Keratinocyte (primary cell): ENCODE measurements at regions not wholly inside any gene's neighbourhood (a gene's known extent, or its start where the extent isn't known, plus 50 kb on each side); places are given as distances from the start of the nearest gene placed in this dataset.

Experiments used
- DNase-seq: peaks from one replicate; pipeline ENCODE4 v3.0.0-alpha.2; 2011; ENCODE audit warnings: low read depth, missing footprints, low spot score
- FAIRE-seq: peaks from 2 replicates; lab custom pipeline; 2011; peaks lifted over from hg19 to GRCh38; lab: Jason Lieb, UNC
- H2AFZ ChIP-seq: 2 replicates; pipeline ENCODE4 v1.6.0; 2012; ENCODE audit warnings: low read length, control low read depth, inconsistent platforms; ENCODE audit not compliant: control insufficient read depth
- H3K27ac ChIP-seq: 2 replicates; pipeline ENCODE4 v1.5.1; 2011; ENCODE audit warnings: low read length; ENCODE audit not compliant: control insufficient read depth, insufficient read depth
- H3K27me3 ChIP-seq: 3 replicates; pipeline ENCODE4 v1.6.0; 2011; ENCODE audit warnings: low read length; ENCODE audit not compliant: control insufficient read depth, insufficient read depth; ENCODE audit errors: extremely low read depth
- H3K36me3 ChIP-seq, 2 experiments: 2 replicates in 1 of 2; 3 replicates in 1 of 2; pipeline ENCODE4 v1.5.1; 2011; ENCODE audit warnings: low read length in 2 of 2, mild to moderate bottlenecking in 1 of 2; ENCODE audit not compliant: control insufficient read depth in 2 of 2, insufficient read depth in 2 of 2; ENCODE audit errors: extremely low read depth in 1 of 2
- H3K4me1 ChIP-seq: 3 replicates; pipeline ENCODE4 v1.5.1; 2011; ENCODE audit warnings: low read length; ENCODE audit not compliant: control insufficient read depth, insufficient read depth; ENCODE audit errors: extremely low read depth
- H3K4me2 ChIP-seq: 3 replicates; pipeline ENCODE4 v1.6.0; 2011; ENCODE audit warnings: low read depth, low read length; ENCODE audit not compliant: control insufficient read depth, insufficient read depth; ENCODE audit errors: extremely low read depth
- H3K4me3 ChIP-seq, 3 experiments: fragments of 200-600 bp in 1 of 3; sonication (generic) in 1 of 3; 2 replicates in 2 of 3; 3 replicates in 1 of 3; pipeline ENCODE4 v1.5.1; 2011 to 2016; ENCODE audit warnings: low read length in 3 of 3, mild to moderate bottlenecking in 3 of 3, control low read depth in 2 of 3, inconsistent platforms in 1 of 3, low read depth in 1 of 3, mixed read lengths in 1 of 3, mixed run types in 1 of 3, moderate library complexity in 1 of 3; ENCODE audit not compliant: control insufficient read depth in 2 of 3, insufficient read depth in 2 of 3; ENCODE audit errors: extremely low read depth in 1 of 3
- H3K79me2 ChIP-seq: 2 replicates; pipeline ENCODE4 v1.6.0; 2012; ENCODE audit warnings: low read length; ENCODE audit not compliant: control insufficient read depth, insufficient read depth
- H3K9ac ChIP-seq: 3 replicates; pipeline ENCODE4 v1.6.0; 2011; ENCODE audit warnings: low read length; ENCODE audit not compliant: control insufficient read depth, insufficient read depth; ENCODE audit errors: extremely low read depth
- H3K9me1 ChIP-seq: 3 replicates; pipeline ENCODE4 v1.6.0; 2011; ENCODE audit warnings: low read length; ENCODE audit not compliant: control insufficient read depth, insufficient read depth; ENCODE audit errors: extremely low read depth
- H3K9me3 ChIP-seq: 2 replicates; pipeline ENCODE4 v1.5.1; 2012; ENCODE audit warnings: low read depth, low read length; ENCODE audit not compliant: control insufficient read depth
- H4K20me1 ChIP-seq: 3 replicates; pipeline ENCODE4 v1.6.0; 2011; ENCODE audit warnings: low read length; ENCODE audit not compliant: control insufficient read depth, insufficient read depth; ENCODE audit errors: extremely low read depth
- EZH2 ChIP-seq: IDR thresholded peaks from one replicate; pipeline ENCODE4 v1.6.1; 2012; ENCODE audit warnings: inconsistent platforms, mild to moderate bottlenecking, low read length, moderate library complexity
- dilution Hi-C: fragments of 300-500 bp; cut with MboI; formaldehyde crosslinking; loops from one replicate; pipeline ENCODE4 v1.7.0; 2020; ENCODE audit warnings: low sequenced_read_pairs; ENCODE audit not compliant: extremely low pct_ligation_motif_present
- TF ChIP-seq, protein P1 (sequence below), 3 experiments: IDR thresholded peaks in 1 of 3; conservative IDR thresholded peaks in 1 of 3; optimal IDR thresholded peaks in 1 of 3; 2 replicates in 2 of 3; 3 replicates in 1 of 3; pipeline versions ENCODE3 to v1.5.1; 2011; ENCODE audit warnings: low read length in 3 of 3, mild to moderate bottlenecking in 3 of 3, moderate library complexity in 2 of 3, control low read depth in 1 of 3, inconsistent platforms in 1 of 3; ENCODE audit not compliant: insufficient read depth in 2 of 3; ENCODE audit errors: extremely low read depth in 1 of 3

DNA sequence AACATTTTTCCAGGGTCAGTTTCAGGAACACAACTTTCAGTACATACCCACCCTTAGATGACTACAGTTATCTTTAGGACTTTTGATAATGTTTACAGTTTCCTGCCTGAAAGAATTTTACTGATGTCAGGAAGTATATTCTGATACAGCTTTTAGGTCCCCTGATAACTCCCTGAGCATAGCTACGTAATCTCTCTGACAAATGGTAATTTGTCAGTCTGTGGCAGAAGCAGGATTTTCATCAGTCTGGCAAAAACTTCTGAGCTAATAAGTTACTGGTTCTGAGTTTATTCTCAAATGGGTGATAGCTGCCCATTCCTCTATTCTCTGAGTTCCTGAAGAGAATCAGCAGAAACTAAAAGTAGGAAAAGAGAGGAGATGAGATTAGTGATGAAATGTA, 270.1 kb upstream of the MTPN start:
- H3K36me3 ChIP-seq = no peaks in the 10 kb centered on the region
- no peaks in the 10 kb centered on the region for H3K27me3 ChIP-seq
- no peaks in the 10 kb centered on the region for H3K4me1 ChIP-seq
- H3K9me3 ChIP-seq = no peaks in the 10 kb centered on the region
- H3K4me3 ChIP-seq = no peak overlapping the region
- H3K4me2 ChIP-seq = no peak overlapping the region
- TF ChIP-seq EZH2 = no peak
- TF ChIP-seq, protein P1, sequence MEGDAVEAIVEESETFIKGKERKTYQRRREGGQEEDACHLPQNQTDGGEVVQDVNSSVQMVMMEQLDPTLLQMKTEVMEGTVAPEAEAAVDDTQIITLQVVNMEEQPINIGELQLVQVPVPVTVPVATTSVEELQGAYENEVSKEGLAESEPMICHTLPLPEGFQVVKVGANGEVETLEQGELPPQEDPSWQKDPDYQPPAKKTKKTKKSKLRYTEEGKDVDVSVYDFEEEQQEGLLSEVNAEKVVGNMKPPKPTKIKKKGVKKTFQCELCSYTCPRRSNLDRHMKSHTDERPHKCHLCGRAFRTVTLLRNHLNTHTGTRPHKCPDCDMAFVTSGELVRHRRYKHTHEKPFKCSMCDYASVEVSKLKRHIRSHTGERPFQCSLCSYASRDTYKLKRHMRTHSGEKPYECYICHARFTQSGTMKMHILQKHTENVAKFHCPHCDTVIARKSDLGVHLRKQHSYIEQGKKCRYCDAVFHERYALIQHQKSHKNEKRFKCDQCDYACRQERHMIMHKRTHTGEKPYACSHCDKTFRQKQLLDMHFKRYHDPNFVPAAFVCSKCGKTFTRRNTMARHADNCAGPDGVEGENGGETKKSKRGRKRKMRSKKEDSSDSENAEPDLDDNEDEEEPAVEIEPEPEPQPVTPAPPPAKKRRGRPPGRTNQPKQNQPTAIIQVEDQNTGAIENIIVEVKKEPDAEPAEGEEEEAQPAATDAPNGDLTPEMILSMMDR (optimal IDR thresholded peaks at IDR 0.05 in 1 of 3, IDR thresholded peaks at IDR 0.05 in 1 of 3, conservative IDR thresholded peaks at IDR 0.05 in 1 of 3; ENCODE audit: extremely low read depth in 1 of 3, insufficient read depth in 2 of 3, low read length in 3 of 3) = no peak
- no peaks in the 10 kb centered on the region for H3K79me2 ChIP-seq
- H3K9me1 ChIP-seq = no peaks in the 10 kb centered on the region
- H3K27ac ChIP-seq = no peak overlapping the region
- no peaks in the 10 kb centered on the region for H4K20me1 ChIP-seq
- no peak overlapping the region for H2AFZ ChIP-seq
- dilution Hi-C loops = no loop called here
- DNase-seq (no peak), FAIRE-seq (no peak)
- no peak overlapping the region for H3K9ac ChIP-seq

DNA sequence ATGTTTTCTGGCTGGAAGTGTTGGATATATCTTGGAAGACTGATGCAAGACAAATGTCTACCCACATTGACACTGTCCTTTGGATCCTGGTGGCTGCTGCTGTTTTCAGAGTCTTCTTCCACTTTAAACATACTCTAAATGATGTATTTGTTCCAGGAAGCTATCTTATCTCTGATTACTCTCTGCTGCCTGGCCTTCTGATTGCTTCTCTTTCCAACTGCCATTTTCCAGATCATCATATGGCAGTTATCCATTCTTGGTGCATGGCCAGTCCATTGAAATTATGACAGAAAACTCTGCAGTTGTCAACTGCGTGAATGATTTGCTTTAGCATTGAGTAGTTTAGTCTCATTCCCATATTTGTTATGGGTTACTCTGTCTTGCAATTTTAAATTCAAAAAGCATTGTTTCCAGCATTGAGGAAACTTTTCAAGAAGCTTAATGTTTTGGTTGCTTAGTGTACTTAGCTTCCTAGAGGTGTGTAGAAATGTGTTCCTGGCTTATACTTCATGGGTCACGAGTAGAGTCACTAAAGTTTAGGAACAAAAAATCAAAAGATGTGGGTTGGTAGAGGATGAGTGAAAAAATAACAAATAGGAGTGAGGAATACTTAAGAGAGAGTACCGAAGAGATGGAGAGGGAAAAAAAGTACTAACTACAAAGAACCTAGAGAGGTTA, 268.3 kb upstream of the MTPN start:
- Histone ChIP-seq H4K20me1 (no peaks in the 10 kb centered on the region), H3K27me3 (no peaks in the 10 kb centered on the region), H3K9ac (no peak overlapping the region), H3K4me1 (no peaks in the 10 kb centered on the region), H2AFZ (no peak overlapping the region), H3K36me3 (no peaks in the 10 kb centered on the region), H3K4me3 (no peak overlapping the region), H3K27ac (no peak overlapping the region), H3K4me2 (no peak overlapping the region), H3K9me3 (no peaks in the 10 kb centered on the region), H3K9me1 (no peaks in the 10 kb centered on the region), H3K79me2 (no peaks in the 10 kb centered on the region)
- no peak for FAIRE-seq
- TF ChIP-seq, protein P1 (optimal IDR thresholded peaks at IDR 0.05 in 1 of 3, IDR thresholded peaks at IDR 0.05 in 1 of 3, conservative IDR thresholded peaks at IDR 0.05 in 1 of 3; ENCODE audit: extremely low read depth in 1 of 3, insufficient read depth in 2 of 3, low read length in 3 of 3) = no peak
- no peak for TF ChIP-seq EZH2
- dilution Hi-C loops = no loop called here
- DNase-seq = no peak
